ENCODE measurements at regions not wholly inside any gene's neighbourhood (a gene's known extent, or its start where the extent isn't known, plus 50 kb on each side); places are given as distances from the start of the nearest gene placed in this dataset.

DNA sequence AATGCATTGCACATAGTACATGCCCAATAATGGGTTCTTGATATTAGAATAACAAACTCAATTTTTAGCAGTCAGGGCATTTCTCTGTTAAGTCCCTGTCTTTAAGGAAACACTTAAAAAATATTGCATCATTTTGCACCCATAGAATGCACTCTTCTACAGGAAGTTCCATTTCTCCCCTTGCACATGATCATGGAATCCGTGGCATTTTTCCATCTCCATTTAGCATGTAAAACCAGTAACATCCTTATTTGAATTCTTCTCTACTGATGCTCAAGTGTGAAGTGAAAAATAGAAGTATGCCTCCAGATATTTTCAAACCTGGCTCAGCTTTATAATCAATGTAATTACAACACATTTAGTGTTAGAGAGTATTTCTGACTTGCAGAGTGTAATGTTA lies 192.8 kb downstream of the RWDD3 start:
- no peak for TF ChIP-seq POLR2A (IDR thresholded peaks at IDR 0.05)
- TF ChIP-seq, protein P1, sequence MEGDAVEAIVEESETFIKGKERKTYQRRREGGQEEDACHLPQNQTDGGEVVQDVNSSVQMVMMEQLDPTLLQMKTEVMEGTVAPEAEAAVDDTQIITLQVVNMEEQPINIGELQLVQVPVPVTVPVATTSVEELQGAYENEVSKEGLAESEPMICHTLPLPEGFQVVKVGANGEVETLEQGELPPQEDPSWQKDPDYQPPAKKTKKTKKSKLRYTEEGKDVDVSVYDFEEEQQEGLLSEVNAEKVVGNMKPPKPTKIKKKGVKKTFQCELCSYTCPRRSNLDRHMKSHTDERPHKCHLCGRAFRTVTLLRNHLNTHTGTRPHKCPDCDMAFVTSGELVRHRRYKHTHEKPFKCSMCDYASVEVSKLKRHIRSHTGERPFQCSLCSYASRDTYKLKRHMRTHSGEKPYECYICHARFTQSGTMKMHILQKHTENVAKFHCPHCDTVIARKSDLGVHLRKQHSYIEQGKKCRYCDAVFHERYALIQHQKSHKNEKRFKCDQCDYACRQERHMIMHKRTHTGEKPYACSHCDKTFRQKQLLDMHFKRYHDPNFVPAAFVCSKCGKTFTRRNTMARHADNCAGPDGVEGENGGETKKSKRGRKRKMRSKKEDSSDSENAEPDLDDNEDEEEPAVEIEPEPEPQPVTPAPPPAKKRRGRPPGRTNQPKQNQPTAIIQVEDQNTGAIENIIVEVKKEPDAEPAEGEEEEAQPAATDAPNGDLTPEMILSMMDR (IDR thresholded peaks at IDR 0.05), result no peak
